Parathyroid adenoma (tissue), 2 donors: ENCODE measurements at regions not wholly inside any gene's neighbourhood (a gene's known extent, or its start where the extent isn't known, plus 50 kb on each side); places are given as distances from the start of the nearest gene placed in this dataset.

Experiments used
- H2AFZ ChIP-seq: fragments of 300-600 bp; sonication (generic); one replicate; pipeline ENCODE4 v1.7.0; 2017; ENCODE audit warnings: antibody characterized with exemption, mild to moderate bottlenecking
- H3K27ac ChIP-seq: fragments of 300-600 bp; sonication (generic); one replicate; pipeline ENCODE4 v1.7.0; 2017
- H3K27me3 ChIP-seq: fragments of 300-600 bp; sonication (generic); one replicate; pipeline ENCODE4 v1.7.0; 2017; ENCODE audit warnings: low read length; ENCODE audit not compliant: control insufficient read depth, insufficient read depth
- H3K36me3 ChIP-seq: fragments of 300-600 bp; sonication (generic); one replicate; pipeline ENCODE4 v1.7.0; 2017; ENCODE audit warnings: low read length; ENCODE audit not compliant: control insufficient read depth, insufficient read depth
- H3K4me1 ChIP-seq: fragments of 300-600 bp; sonication (generic); one replicate; pipeline ENCODE4 v1.7.0; 2017; ENCODE audit warnings: control low read depth
- H3K4me2 ChIP-seq: fragments of 300-600 bp; sonication (generic); one replicate; pipeline ENCODE4 v1.7.0; 2017; ENCODE audit warnings: low read length
- H3K4me3 ChIP-seq: fragments of 300-600 bp; sonication (generic); one replicate; pipeline ENCODE4 v1.7.0; 2017; ENCODE audit warnings: low read depth, low read length
- H3K79me2 ChIP-seq: fragments of 300-600 bp; sonication (generic); one replicate; pipeline ENCODE4 v1.7.0; 2017; ENCODE audit warnings: control low read depth
- H3K9ac ChIP-seq: fragments of 300-600 bp; sonication (generic); one replicate; pipeline ENCODE4 v1.7.0; 2017; ENCODE audit warnings: mild to moderate bottlenecking
- H3K9me3 ChIP-seq: fragments of 300-600 bp; sonication (generic); one replicate; pipeline ENCODE4 v1.7.0; 2017; ENCODE audit warnings: low read length; ENCODE audit not compliant: control insufficient read depth
- TF ChIP-seq, protein P1 (sequence below): fragments of 300-600 bp; sonication (generic); IDR thresholded peaks from one replicate; pipeline ENCODE4 v1.7.0; 2017; ENCODE audit warnings: antibody characterized with exemption, mild to moderate bottlenecking
- donor health status: primary hyperparathyroidism.

DNA sequence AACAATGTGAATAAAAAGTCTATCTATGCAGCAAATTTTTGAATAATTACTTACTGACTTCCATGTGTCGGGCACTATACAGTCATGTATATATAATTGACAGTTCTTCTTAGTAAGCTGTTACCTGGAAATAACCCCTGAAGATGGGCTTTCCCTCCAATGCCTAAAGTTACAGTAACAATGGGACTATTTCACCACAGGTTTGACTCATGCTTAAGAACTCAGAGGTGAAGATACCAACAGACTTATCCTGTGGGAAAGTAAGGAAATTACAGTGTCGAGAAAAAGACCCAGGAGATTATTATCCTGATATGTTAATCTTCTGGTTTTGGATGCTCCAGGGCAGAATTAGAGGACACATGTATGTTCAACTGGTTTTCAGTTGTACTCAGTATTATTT lies 601.5 kb upstream of the SOX9 start:
- H3K79me2 ChIP-seq = no peaks in the 10 kb centered on the region
- H3K4me1 ChIP-seq = no peaks in the 10 kb centered on the region
- H3K4me2 ChIP-seq = no peak overlapping the region
- H3K4me3 ChIP-seq = no peak overlapping the region
- no peak overlapping the region for H3K27ac ChIP-seq
- H3K9me3 ChIP-seq = no peaks in the 10 kb centered on the region
- H3K36me3 ChIP-seq = no peaks in the 10 kb centered on the region
- no peak overlapping the region for H2AFZ ChIP-seq
- no peak overlapping the region for H3K9ac ChIP-seq
- H3K27me3 ChIP-seq = peaks cover 3% of the 10 kb centered on the region
- TF ChIP-seq, protein P1, sequence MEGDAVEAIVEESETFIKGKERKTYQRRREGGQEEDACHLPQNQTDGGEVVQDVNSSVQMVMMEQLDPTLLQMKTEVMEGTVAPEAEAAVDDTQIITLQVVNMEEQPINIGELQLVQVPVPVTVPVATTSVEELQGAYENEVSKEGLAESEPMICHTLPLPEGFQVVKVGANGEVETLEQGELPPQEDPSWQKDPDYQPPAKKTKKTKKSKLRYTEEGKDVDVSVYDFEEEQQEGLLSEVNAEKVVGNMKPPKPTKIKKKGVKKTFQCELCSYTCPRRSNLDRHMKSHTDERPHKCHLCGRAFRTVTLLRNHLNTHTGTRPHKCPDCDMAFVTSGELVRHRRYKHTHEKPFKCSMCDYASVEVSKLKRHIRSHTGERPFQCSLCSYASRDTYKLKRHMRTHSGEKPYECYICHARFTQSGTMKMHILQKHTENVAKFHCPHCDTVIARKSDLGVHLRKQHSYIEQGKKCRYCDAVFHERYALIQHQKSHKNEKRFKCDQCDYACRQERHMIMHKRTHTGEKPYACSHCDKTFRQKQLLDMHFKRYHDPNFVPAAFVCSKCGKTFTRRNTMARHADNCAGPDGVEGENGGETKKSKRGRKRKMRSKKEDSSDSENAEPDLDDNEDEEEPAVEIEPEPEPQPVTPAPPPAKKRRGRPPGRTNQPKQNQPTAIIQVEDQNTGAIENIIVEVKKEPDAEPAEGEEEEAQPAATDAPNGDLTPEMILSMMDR = no peak

DNA sequence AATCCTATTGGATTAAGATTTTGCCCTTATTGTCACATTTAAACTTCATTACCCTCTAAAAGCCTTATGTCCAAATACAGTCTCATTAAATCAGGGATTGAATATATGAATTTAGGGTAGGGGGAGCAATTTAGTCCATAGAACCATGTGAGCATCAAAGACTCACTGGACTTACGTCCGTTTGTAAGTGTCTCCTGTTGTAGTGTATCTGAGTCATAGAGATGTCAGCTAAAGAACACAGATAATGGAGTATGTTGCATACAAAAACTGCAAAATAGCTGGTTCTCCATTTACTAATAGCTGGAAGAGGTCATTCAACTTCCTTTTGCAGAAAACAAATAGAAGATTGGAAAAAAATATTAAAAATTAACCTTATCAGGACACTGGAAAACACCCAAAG lies 599.1 kb upstream of the SOX9 start:
- Histone ChIP-seq H3K4me3 (no peak overlapping the region), H3K9ac (no peak overlapping the region), H2AFZ (no peak overlapping the region), H3K27me3 (peaks cover 3% of the 10 kb centered on the region), H3K4me1 (no peaks in the 10 kb centered on the region), H3K4me2 (no peak overlapping the region), H3K9me3 (no peaks in the 10 kb centered on the region), H3K27ac (no peak overlapping the region), H3K79me2 (no peaks in the 10 kb centered on the region), H3K36me3 (no peaks in the 10 kb centered on the region)
- TF ChIP-seq, protein P1 = no peak

DNA sequence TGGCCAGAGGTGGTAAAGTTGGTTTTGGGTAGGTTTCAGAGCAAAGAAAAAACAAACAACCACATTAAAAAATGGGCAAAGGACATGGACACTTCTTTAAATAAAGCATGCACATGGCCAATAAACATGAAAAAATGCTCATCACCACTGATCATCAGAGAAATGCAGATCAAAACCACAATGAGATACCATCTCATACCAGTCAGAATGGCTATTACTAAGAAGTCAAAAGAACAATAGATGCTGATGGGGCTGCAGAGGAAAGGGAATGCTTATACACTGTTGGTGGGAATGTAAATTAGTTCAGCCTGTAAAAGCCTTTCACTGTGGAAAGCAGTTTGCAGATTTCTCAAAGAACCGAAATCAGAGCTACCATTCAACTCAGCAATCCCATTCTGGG lies 598.4 kb upstream of the SOX9 start:
- Histone ChIP-seq H3K27ac (no peak overlapping the region), H3K4me2 (no peak overlapping the region), H2AFZ (no peak overlapping the region), H3K27me3 (peaks cover 3% of the 10 kb centered on the region), H3K4me3 (no peak overlapping the region), H3K4me1 (no peaks in the 10 kb centered on the region), H3K36me3 (no peaks in the 10 kb centered on the region), H3K9ac (no peak overlapping the region), H3K9me3 (no peaks in the 10 kb centered on the region), H3K79me2 (no peaks in the 10 kb centered on the region)
- TF ChIP-seq, protein P1 = no peak

DNA sequence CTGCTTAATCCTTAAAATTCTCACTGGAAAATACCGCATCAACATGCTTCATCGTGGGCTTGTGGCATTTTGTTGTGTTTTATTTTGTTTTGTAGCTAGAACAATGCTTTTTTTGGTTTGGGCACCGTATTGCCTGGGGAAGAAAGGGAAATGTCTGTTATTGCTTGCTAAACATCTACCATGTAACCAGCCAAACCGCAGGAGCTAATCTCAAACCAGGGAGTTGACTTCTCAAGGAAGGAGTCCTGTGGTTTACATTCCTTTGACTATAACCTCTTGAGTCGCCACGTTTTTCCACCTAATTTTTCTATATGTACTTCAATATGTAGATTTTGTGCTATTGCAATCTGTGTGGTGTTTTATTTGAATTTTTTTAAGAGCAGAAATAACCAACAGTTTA lies 593.5 kb upstream of the SOX9 start:
- H3K4me2 ChIP-seq = no peak overlapping the region
- H3K36me3 ChIP-seq = no peaks in the 10 kb centered on the region
- TF ChIP-seq, protein P1 = no peak
- H3K27me3 ChIP-seq = no peaks in the 10 kb centered on the region
- H3K4me1 ChIP-seq = no peaks in the 10 kb centered on the region
- H3K27ac ChIP-seq = no peak overlapping the region
- no peak overlapping the region for H3K4me3 ChIP-seq
- no peak overlapping the region for H2AFZ ChIP-seq
- H3K9ac ChIP-seq = no peak overlapping the region
- no peaks in the 10 kb centered on the region for H3K9me3 ChIP-seq
- H3K79me2 ChIP-seq = no peaks in the 10 kb centered on the region

DNA sequence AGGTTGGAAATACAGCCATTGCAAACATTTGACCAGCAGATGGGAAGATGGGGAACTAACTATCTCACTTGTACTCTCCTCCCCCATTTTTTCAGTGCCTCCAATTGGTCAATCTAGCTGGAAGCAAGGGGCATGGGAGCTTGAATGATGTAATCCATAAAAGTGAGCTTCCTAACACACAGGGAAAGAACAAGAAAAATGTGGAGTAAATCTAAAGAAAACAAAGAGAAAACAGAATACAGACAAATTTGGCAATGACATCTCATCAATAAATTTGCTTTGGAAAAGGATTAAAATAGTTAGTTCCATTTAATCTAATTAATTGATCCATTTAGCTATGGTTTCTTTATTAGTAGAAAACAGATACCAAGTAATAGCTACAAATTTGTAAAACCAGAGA lies 592.6 kb upstream of the SOX9 start:
- TF ChIP-seq, protein P1 = no peak
- no peak overlapping the region for H2AFZ ChIP-seq

More for the DNA sequence above, 592.6 kb upstream of the SOX9 start:
- Histone ChIP-seq H3K4me1 (no peaks in the 10 kb centered on the region), H3K9ac (no peak overlapping the region), H3K79me2 (no peaks in the 10 kb centered on the region), H3K4me3 (no peak overlapping the region), H3K27ac (no peak overlapping the region), H3K9me3 (no peaks in the 10 kb centered on the region), H3K27me3 (no peaks in the 10 kb centered on the region), H3K4me2 (no peak overlapping the region), H3K36me3 (no peaks in the 10 kb centered on the region)
